ENCODE measurements at regions not wholly inside any gene's neighbourhood (a gene's known extent, or its start where the extent isn't known, plus 50 kb on each side); places are given as distances from the start of the nearest gene placed in this dataset.

DNA sequence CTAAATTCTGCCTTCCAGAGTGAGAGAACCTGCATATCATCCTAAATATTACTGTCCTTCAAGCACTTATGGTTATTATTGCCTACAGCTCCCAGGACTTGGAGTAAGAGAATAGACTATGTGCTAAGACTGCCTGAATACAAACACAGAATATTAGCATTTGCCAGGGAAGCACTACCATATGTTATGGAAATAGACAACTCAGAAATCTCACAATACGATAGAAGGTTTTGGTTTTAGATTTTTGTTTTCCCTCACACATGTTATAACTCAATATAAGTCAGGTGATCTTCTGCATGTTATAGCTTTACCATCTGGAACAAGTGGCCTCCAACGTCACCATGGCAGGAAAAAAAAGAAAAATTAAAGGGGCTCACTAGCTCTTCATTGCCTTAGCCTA is 413.9 kb downstream of the LRRIQ3 start:
- TF ChIP-seq EZH2phosphoT487 (IDR thresholded peaks at IDR 0.05; ENCODE audit: insufficient read depth, low read depth), result no peak
- TF ChIP-seq EZH2 (IDR thresholded peaks at IDR 0.05; ENCODE audit: insufficient read depth, poor library complexity, severe bottlenecking), result no peak
